ENCODE measurements at regions not wholly inside any gene's neighbourhood (a gene's known extent, or its start where the extent isn't known, plus 50 kb on each side); places are given as distances from the start of the nearest gene placed in this dataset.

GRCh38 chr2:153802671-153803070, 69.1 kb upstream of the GALNT13 start:
- no peak for DNase-seq (ENCODE audit: low read depth in 4 of 4, low spot score in 3 of 4)

DNA sequence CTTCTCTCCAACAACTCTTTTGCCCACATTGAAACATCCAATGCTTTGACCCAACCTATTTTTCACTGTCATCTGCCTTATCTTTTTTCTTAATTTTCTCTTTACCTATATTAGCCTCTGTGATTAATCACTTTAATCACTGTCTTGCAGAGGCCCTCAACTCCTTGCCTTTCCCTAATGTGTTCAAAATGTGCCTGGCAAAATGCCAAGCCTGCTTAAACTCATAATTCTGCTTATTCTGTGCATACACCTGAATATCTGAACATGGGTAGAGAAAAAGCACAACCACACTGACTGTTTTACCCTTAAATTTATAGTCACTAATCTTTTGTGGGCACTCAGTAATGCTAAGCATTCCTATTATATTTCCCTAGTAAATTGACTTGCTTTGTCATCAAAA, 63.0 kb upstream of the GALNT13 start:
- no peak for DNase-seq (ENCODE audit: low read depth in 4 of 4, low spot score in 3 of 4)

DNA sequence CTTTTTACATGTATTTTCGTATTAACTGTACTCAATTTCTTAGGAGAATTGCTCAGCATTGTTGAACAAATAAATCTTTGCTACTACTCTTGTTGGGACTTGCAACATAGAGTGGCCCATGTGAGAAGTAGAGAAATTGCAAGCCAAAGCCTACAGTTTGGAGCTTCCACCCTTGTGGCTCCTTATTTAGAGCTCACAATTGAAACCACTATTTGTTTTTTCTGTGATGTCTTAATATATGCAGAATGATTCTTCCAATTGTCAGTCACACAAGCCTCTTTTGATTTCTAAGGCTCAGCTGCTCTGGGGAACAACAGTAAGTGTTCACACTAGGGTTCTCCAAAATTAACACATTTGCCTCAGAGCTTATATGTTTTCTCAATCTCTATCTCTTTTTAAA, 60.2 kb upstream of the GALNT13 start:
- DNase-seq (ENCODE audit: low read depth in 4 of 4, low spot score in 3 of 4) = no peak

DNA sequence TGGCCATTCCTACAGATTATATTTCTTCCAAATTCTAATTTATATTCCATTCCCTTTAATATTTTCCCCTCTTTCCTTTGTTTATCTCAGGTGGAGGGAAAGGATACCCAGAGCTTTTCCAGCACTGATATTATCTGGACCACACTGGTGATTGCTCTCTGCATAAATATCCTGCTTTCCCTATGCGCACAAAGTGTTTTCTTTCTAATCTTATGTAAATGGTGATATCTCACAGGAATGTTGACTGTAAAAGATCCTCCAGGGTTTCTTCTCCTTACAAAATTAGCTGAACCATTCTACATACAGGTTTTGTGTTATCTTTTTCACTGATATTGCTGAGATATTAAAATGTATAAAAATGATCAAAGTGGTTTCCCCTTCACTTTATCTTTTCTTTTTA, 59.1 kb upstream of the GALNT13 start:
- no peak for DNase-seq (ENCODE audit: low read depth in 4 of 4, low spot score in 3 of 4)

- DNase-seq (ENCODE audit: low read depth in 4 of 4, low spot score in 3 of 4) = no peak
These were observed 53.5 kb upstream of the GALNT13 start for GRCh38 chr2:153818242-153818641.

GRCh38 chr2:153819074-153819473, 52.6 kb upstream of the GALNT13 start:
- DNase-seq (ENCODE audit: low read depth in 4 of 4, low spot score in 3 of 4) = no peak

DNA sequence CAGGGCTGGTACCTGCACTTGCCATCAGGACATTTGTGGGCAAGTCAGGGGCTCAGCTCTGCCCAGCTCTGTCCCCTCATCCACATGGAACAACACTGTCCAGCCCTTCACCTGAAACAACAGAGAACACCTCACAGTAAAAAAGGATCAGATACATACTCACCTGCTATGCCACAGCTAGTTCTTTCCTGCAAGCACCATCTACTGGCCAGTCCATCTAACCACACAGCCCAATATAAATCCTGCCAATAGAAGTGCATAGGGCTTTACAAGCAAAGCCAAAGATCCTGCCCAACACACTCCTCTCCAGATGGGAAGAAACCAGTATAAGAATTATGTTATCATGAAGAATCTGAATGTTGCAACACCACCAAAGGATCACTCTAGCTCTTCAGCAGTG, 52.2 kb upstream of the GALNT13 start:
- no peak for DNase-seq (ENCODE audit: low read depth in 4 of 4, low spot score in 3 of 4)

Data from left renal pelvis (tissue), 4 donors.